Psoas muscle (tissue), 7 donors: ENCODE measurements at regions not wholly inside any gene's neighbourhood (a gene's known extent, or its start where the extent isn't known, plus 50 kb on each side); places are given as distances from the start of the nearest gene placed in this dataset.

ENCODE experiments used
- ATAC-seq, 4 donors: fragments of 200-7000 bp; cut with Tn5 transposase; one replicate each; pipeline ENCODE4 v1.9.1; 2020; ENCODE audit warnings: moderate library complexity in 3 of 4, mild to moderate bottlenecking in 2 of 4
- DNase-seq, 2 donors: peaks; one replicate each; pipeline ENCODE4 v3.0.0-alpha.2; 2020
- H3K27ac ChIP-seq: fragments of 200-600 bp; one replicate; pipeline ENCODE4 v1.8.0; 2022
- H3K27me3 ChIP-seq, 3 donors: fragments of 200-600 bp in 1 of 3; one replicate each; pipeline versions ENCODE4 v1.6.1 to v1.8.0; 2013 to 2022; ENCODE audit warnings: low read length in 2 of 3, mild to moderate bottlenecking in 2 of 3, moderate library complexity in 1 of 3; ENCODE audit not compliant: insufficient read depth in 3 of 3
- H3K36me3 ChIP-seq, 2 donors: fragments of 200-600 bp in 1 of 2; one replicate each; pipeline versions ENCODE4 v1.6.1 to v1.8.0; 2013 to 2022; ENCODE audit warnings: low read depth in 1 of 2, mild to moderate bottlenecking in 1 of 2, moderate library complexity in 1 of 2; ENCODE audit not compliant: insufficient read depth in 1 of 2
- H3K4me1 ChIP-seq: fragments of 200-600 bp; one replicate; pipeline ENCODE4 v1.8.0; 2022
- H3K4me3 ChIP-seq: fragments of 200-600 bp; one replicate; pipeline ENCODE4 v1.8.0; 2022; ENCODE audit warnings: mild to moderate bottlenecking
- H3K9me3 ChIP-seq: fragments of 200-600 bp; one replicate; pipeline ENCODE4 v1.8.0; 2022
- WGBS, 3 donors: extraction: QIAGEN DNeasy Blood & Tissue Kit; methylation state at CpG; one replicate each; pipeline versions ENCODE4 v1.1.6 to v1.1.7; 2013; 5-methylcytosine and 5-hydroxymethylcytosine counted together
- intact Hi-C, 2 donors: fragments of 100-400 bp; cut with DNase I; formaldehyde crosslinking; loops; one replicate each; pipeline versions ENCODE4 v1.11.0 to v1.14.2; 2022
- TF ChIP-seq, protein P1 (sequence below): fragments of 200-600 bp; IDR thresholded peaks from one replicate; pipeline ENCODE4 v1.8.0; 2022; ENCODE audit warnings: antibody characterized with exemption
- donor health status: healthy with polysubstance abuse.
- donor health status: DM: no; HTN: no; CAD: no; lungs with moderate emphysema.
- donor health status: Bipolar disorder and iron deficiency.
- donor health status: healthy.
- donor health status: DM: yes; HTN: yes; CAD: no.
- donor health status: DM: no; HTN: no; CAD: no.
- donor health status: DM: yes; HTN: yes; CAD: no.

DNA sequence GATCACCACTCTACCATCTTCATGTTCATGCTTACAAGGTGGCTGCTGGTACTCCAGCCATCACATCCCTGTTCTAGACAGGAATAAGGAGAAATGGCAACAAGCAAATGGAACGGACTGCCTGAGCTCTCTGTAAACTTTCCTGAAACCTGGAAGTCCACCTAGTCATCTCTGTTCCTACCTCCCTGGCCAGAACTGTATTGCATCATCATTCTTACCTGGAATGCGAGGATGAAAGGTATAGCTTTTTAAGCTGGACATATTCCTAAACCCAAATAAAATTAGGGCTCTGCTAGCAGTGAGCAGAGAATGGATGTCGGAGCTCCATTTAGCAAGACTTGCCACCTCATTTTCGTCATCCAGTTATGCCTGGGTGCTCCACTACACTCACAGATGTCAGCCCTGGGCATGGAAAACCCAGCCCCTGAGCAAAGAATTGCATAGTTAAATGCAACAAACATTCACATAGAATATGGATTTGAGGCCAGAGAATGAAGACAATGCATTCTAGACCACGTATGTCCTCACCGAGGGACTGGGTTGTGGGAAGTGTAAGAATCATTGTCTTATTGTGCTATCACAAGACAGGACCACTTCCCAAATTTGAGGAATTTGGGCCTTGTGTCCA, 214.3 kb upstream of the CDYL start:
- no peak for DNase-seq
- Histone ChIP-seq H3K36me3 (no peaks in the 10 kb centered on the region), H3K27me3 (no peaks in the 10 kb centered on the region), H3K27ac (no peak overlapping the region), H3K9me3 (no peaks in the 10 kb centered on the region), H3K4me1 (no peaks in the 10 kb centered on the region), H3K4me3 (no peak overlapping the region)
- intact Hi-C loops = no loop called here
- WGBS, 3 donors = 97 to 99% (median 99%) methylated on average over 6 of the region's 6 CpGs
- TF ChIP-seq, protein P1, sequence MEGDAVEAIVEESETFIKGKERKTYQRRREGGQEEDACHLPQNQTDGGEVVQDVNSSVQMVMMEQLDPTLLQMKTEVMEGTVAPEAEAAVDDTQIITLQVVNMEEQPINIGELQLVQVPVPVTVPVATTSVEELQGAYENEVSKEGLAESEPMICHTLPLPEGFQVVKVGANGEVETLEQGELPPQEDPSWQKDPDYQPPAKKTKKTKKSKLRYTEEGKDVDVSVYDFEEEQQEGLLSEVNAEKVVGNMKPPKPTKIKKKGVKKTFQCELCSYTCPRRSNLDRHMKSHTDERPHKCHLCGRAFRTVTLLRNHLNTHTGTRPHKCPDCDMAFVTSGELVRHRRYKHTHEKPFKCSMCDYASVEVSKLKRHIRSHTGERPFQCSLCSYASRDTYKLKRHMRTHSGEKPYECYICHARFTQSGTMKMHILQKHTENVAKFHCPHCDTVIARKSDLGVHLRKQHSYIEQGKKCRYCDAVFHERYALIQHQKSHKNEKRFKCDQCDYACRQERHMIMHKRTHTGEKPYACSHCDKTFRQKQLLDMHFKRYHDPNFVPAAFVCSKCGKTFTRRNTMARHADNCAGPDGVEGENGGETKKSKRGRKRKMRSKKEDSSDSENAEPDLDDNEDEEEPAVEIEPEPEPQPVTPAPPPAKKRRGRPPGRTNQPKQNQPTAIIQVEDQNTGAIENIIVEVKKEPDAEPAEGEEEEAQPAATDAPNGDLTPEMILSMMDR = no peak
- no peak for ATAC-seq

DNA sequence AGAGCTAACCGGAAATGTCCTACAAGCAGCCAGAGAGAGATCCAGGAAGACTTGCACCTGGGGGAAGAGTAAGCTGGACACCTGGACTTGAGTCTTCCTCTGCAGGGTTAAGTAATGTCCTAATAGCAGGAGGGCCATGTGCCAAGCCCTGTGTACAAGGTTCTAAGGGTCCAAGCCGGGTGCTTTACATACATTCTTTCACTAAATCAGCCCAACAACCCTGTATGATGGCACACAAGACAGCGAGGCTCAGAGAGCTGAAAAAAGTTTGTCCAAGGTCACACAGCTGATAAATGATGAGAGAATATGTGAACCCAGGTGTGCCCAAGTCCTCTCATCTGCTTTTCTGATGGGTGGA, 215.1 kb upstream of the CDYL start:
- Histone ChIP-seq H3K4me3 (no peak overlapping the region), H3K4me1 (no peaks in the 10 kb centered on the region), H3K36me3 (no peaks in the 10 kb centered on the region), H3K9me3 (no peaks in the 10 kb centered on the region), H3K27ac (no peak overlapping the region), H3K27me3 (no peaks in the 10 kb centered on the region)
- 94 to 98% (median 98%) methylated on average over 3 of the region's 3 CpGs for WGBS, 3 donors
- TF ChIP-seq, protein P1 = no peak
- intact Hi-C loops = no loop called here
- no peak for ATAC-seq
- DNase-seq = no peak

DNA sequence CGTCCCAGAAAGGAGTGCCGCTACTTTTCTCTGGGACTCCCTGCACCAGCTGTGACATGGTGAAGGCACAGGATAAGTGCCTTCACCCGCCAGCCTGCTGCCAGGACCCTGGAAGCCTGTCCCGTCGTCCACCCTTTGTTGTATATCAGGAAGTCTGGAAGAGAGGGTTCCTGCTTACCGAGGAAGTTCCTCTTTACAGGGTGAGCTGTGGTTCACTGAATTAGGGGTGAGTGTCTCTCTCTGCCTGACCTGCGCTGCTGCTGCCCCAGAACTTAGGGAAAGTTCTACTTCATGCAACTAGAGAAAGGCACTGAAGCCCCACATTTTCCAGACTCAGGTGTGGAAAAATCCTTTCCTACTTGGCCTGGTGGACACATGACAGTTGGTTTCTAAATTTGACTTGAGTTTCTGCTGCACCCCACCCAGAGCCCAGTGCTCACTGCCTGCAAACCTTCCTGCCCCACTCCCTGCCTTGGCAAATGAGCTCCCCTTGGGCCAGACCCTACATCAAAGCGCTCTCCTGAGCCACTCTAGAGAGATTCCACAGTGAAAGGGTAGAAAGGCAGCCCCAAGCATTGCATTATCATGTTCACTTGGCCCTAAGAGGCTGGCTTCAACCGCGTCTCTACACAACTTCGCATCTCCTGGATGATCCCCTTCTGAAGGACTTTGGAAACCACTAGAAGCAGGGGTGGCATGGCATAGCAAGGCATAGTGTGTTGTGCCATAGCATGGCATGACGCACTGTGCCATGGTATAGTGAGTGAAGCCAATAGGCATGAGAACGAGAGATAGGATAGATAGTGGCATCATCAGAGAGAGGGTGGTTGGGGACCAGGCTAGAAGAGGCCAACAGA, 215.8 kb upstream of the CDYL start:
- TF ChIP-seq, protein P1 = no peak

DNA sequence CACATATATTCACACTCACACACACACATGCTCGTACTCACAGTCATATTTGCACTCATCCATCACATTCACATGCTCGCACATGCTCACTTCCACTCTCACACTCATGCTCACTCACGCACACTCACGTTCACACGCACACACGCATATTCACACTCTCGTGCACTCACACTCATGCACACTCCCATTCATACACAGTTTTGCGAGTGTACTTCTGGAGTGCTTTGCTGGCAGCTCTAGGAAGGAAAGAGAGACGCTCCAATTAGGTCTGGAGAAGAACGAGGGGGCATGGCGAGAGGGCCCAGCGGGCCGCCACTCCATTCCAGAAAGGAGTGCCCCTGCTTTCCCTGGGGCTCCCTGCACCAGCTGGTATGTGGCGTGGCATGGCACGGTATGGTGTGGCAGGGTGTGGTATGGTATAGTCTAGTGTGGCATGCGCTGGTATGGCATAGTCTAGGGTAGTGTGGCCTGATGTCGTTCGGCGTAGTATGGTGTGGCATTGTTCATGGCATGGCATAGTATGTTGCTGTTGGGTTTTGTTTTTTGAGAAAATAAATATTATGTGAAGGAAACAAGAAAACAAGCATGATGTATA, 216.8 kb upstream of the CDYL start:
- no peaks in the 10 kb centered on the region for H3K4me1 ChIP-seq
- ATAC-seq (no peak), DNase-seq (no peak)
- H3K9me3 ChIP-seq = no peaks in the 10 kb centered on the region
- H3K27me3 ChIP-seq = no peaks in the 10 kb centered on the region
- WGBS, 3 donors = 96 to 99% (median 97%) methylated on average over 19 of the region's 19 CpGs
- no peak overlapping the region for H3K4me3 ChIP-seq
- intact Hi-C loops = no loop called here
- no peaks in the 10 kb centered on the region for H3K36me3 ChIP-seq
- H3K27ac ChIP-seq = no peak overlapping the region
- TF ChIP-seq, protein P1 = no peak

More for the DNA sequence above, 215.8 kb upstream of the CDYL start:
- Histone ChIP-seq H3K4me1 (no peaks in the 10 kb centered on the region), H3K27ac (no peak overlapping the region), H3K9me3 (no peaks in the 10 kb centered on the region), H3K36me3 (no peaks in the 10 kb centered on the region), H3K4me3 (no peak overlapping the region), H3K27me3 (no peaks in the 10 kb centered on the region)
- intact Hi-C loops = no loop called here
- no peak for DNase-seq
- WGBS, 3 donors = 80 to 89% (median 83%) methylated on average over 13 of the region's 13 CpGs
- no peak for ATAC-seq
